GM23338 (cell line): ENCODE measurements at regions not wholly inside any gene's neighbourhood (a gene's known extent, or its start where the extent isn't known, plus 50 kb on each side); places are given as distances from the start of the nearest gene placed in this dataset.

Source experiments
- ATAC-seq: fragments of 200-7000 bp; cut with Tn5 transposase; 3 replicates; pipeline ENCODE4 v1.9.1; 2020
- DNase-seq: peaks from one replicate; pipeline ENCODE4 v3.0.0-alpha.2; 2015; ENCODE audit warnings: low spot score
- H2AFZ ChIP-seq: fragments of 200-600 bp; sonication (generic); 2 replicates; pipeline ENCODE4 v1.8.0; 2016; ENCODE audit warnings: antibody characterized with exemption, mild to moderate bottlenecking, moderate library complexity
- H3F3A ChIP-seq: fragments of 200-600 bp; sonication (generic); replicated peaks from 2 replicates; pipeline ENCODE4 v1.8.0; 2017; ENCODE audit warnings: antibody characterized with exemption, mixed run types, low read depth
- H3K27ac ChIP-seq: fragments of 200-600 bp; sonication (generic); 2 replicates; pipeline ENCODE4 v1.6.1; 2016; ENCODE audit warnings: low read depth
- H3K27me3 ChIP-seq: fragments of 200-600 bp; sonication (generic); 2 replicates; pipeline ENCODE4 v1.8.0; 2016; ENCODE audit warnings: mild to moderate bottlenecking, mixed run types, moderate library complexity; ENCODE audit not compliant: insufficient read depth
- H3K36me3 ChIP-seq: fragments of 200-600 bp; sonication (generic); 2 replicates; pipeline ENCODE4 v1.8.0; 2016; ENCODE audit warnings: mild to moderate bottlenecking; ENCODE audit not compliant: insufficient read depth
- H3K4me1 ChIP-seq: fragments of 200-600 bp; sonication (generic); 2 replicates; pipeline ENCODE4 v1.8.0; 2016; ENCODE audit warnings: mild to moderate bottlenecking, moderate library complexity; ENCODE audit not compliant: insufficient read depth
- H3K4me2 ChIP-seq: fragments of 200-600 bp; sonication (generic); 2 replicates; pipeline ENCODE4 v1.7.1; 2017; ENCODE audit warnings: mixed run types
- H3K4me3 ChIP-seq: fragments of 200-600 bp; sonication (generic); 2 replicates; pipeline ENCODE4 v1.6.1; 2016; ENCODE audit warnings: mixed run types
- H3K79me2 ChIP-seq: fragments of 200-600 bp; sonication (generic); replicated peaks from 2 replicates; pipeline ENCODE4 v1.8.0; 2017; ENCODE audit warnings: mild to moderate bottlenecking; ENCODE audit not compliant: insufficient read depth
- H3K9me2 ChIP-seq: fragments of 200-600 bp; sonication (generic); 2 replicates; pipeline ENCODE4 v1.8.0; 2017; ENCODE audit not compliant: insufficient read depth
- H4K20me1 ChIP-seq: fragments of 200-600 bp; sonication (generic); replicated peaks from 2 replicates; pipeline ENCODE4 v1.8.0; 2017; ENCODE audit warnings: mild to moderate bottlenecking; ENCODE audit not compliant: insufficient read depth
- H3K27ac Mint-ChIP-seq: 2 replicates; pipeline ENCODE4 v1.8.0; 2020; ENCODE audit warnings: inconsistent platforms, mild to moderate bottlenecking, moderate library complexity, mixed read lengths
- H3K27me3 Mint-ChIP-seq: 3 replicates; pipeline ENCODE4 v1.8.0; 2022; ENCODE audit warnings: low read depth, mild to moderate bottlenecking, moderate library complexity, mixed read lengths, inconsistent platforms; ENCODE audit not compliant: insufficient read depth, poor library complexity
- H3K36me3 Mint-ChIP-seq: 3 replicates; pipeline ENCODE4 v1.8.0; 2021; ENCODE audit warnings: low read depth, mild to moderate bottlenecking, inconsistent platforms, moderate library complexity, mixed read lengths
- H3K4me1 Mint-ChIP-seq: 3 replicates; pipeline ENCODE4 v1.8.0; 2020; ENCODE audit warnings: mild to moderate bottlenecking, inconsistent platforms, mixed read lengths
- H3K4me3 Mint-ChIP-seq: 3 replicates; pipeline ENCODE4 v1.8.0; 2021; ENCODE audit warnings: moderate library complexity, mild to moderate bottlenecking, inconsistent platforms, mixed read lengths
- H3K9me3 Mint-ChIP-seq: 3 replicates; pipeline ENCODE4 v1.8.0; 2020; ENCODE audit warnings: moderate library complexity, mild to moderate bottlenecking, inconsistent platforms, mixed read lengths
- CREB1 ChIP-seq: fragments of 250-450 bp; sonication (Bioruptor Pico); IDR thresholded peaks from 2 replicates; pipeline ENCODE4 v1.5.0; 2020; ENCODE audit warnings: low read depth, mild to moderate bottlenecking, moderate library complexity
- CTCF ChIP-seq, 2 experiments: fragments of 200-600 bp in 1 of 2; sonication (generic) in 1 of 2; conservative IDR thresholded peaks; 2 replicates each; pipeline versions ENCODE4 v1.5.1 to v1.6.1; 2016 to 2017; ENCODE audit warnings: antibody characterized with exemption in 2 of 2, low read depth in 2 of 2, mild to moderate bottlenecking in 2 of 2, moderate library complexity in 1 of 2
- ETS1 ChIP-seq: IDR thresholded peaks from 2 replicates; pipeline ENCODE4 v1.6.1; 2016; ENCODE audit warnings: antibody characterized with exemption
- EZH2 ChIP-seq: fragments of 200-600 bp; sonication (generic); IDR thresholded peaks from one replicate; pipeline ENCODE4 v1.8.0; 2017; ENCODE audit warnings: antibody characterized with exemption, mild to moderate bottlenecking, low read depth; ENCODE audit not compliant: unreplicated experiment
- EZH2phosphoT487 ChIP-seq: fragments of 200-600 bp; sonication (generic); IDR thresholded peaks from one replicate; pipeline ENCODE4 v1.8.1; 2018; ENCODE audit warnings: antibody characterized with exemption; ENCODE audit not compliant: unreplicated experiment
- JUNB ChIP-seq: IDR thresholded peaks from one replicate; pipeline ENCODE4 v1.6.1; 2016; ENCODE audit warnings: antibody characterized with exemption; ENCODE audit not compliant: unreplicated experiment
- NANOG ChIP-seq: IDR thresholded peaks from 2 replicates; pipeline ENCODE4 v1.6.1; 2016; ENCODE audit warnings: antibody characterized with exemption, borderline replicate concordance
- POLR2AphosphoS5 ChIP-seq: IDR thresholded peaks from 2 replicates; pipeline ENCODE4 v1.6.1; 2016; ENCODE audit warnings: antibody characterized with exemption, low read depth
- REST ChIP-seq: IDR thresholded peaks from one replicate; pipeline ENCODE4 v1.6.1; 2018; ENCODE audit warnings: antibody characterized with exemption; ENCODE audit not compliant: unreplicated experiment
- STAT1 ChIP-seq: IDR thresholded peaks from one replicate; pipeline ENCODE4 v1.6.1; 2016; ENCODE audit warnings: antibody characterized with exemption; ENCODE audit not compliant: unreplicated experiment
- ZNF114 ChIP-seq: fragments of 250-450 bp; sonication (Bioruptor Pico); IDR thresholded peaks from 2 replicates; pipeline ENCODE4 v1.5.0; 2020; ENCODE audit warnings: mild to moderate bottlenecking, moderate library complexity
- ZNF331 ChIP-seq: fragments of 250-450 bp; sonication (Bioruptor Pico); IDR thresholded peaks from 2 replicates; pipeline ENCODE4 v1.5.0; 2020; ENCODE audit warnings: low read depth, mild to moderate bottlenecking, moderate library complexity
- ZNF462 ChIP-seq: fragments of 250-450 bp; sonication (Bioruptor Pico); IDR thresholded peaks from 2 replicates; pipeline ENCODE4 v1.5.0; 2020; ENCODE audit warnings: mild to moderate bottlenecking, moderate library complexity

GRCh38 chr5:167867281-167867680 is 424.2 kb upstream of the WWC1 start:
- Histone ChIP-seq H3K36me3 (no peaks in the 10 kb centered on the region), H3K9me2 (no peaks in the 10 kb centered on the region), H3K4me1 (no peaks in the 10 kb centered on the region), H3F3A (no peaks in the 10 kb centered on the region), H3K27ac (no peak overlapping the region), H3K4me2 (no peak overlapping the region), H4K20me1 (no peaks in the 10 kb centered on the region), H2AFZ (no peak overlapping the region), H3K79me2 (no peaks in the 10 kb centered on the region), H3K4me3 (no peak overlapping the region), H3K27me3 (no peaks in the 10 kb centered on the region)
- Mint-ChIP-seq H3K9me3 (no peaks in the 10 kb centered on the region), H3K27ac (no peak overlapping the region), H3K27me3 (no peaks in the 10 kb centered on the region), H3K4me3 (no peak overlapping the region), H3K4me1 (no peaks in the 10 kb centered on the region), H3K36me3 (no peaks in the 10 kb centered on the region)
- DNase-seq, result no peak
- no peak for TF ChIP-seq CREB1 (CRISPR knock-in tag)
- no peak for TF ChIP-seq POLR2AphosphoS5
- TF ChIP-seq ETS1, result no peak
- TF ChIP-seq JUNB, result no peak
- TF ChIP-seq ZNF114 (CRISPR knock-in tag), result no peak
- no peak for TF ChIP-seq STAT1
- TF ChIP-seq CTCF (conservative IDR thresholded peaks at IDR 0.05; ENCODE audit: low read depth in 2 of 2), result no peak
- TF ChIP-seq REST, result no peak
- TF ChIP-seq EZH2phosphoT487, result no peak
- no peak for TF ChIP-seq EZH2
- no peak for TF ChIP-seq ZNF331 (CRISPR knock-in tag)
- no peak for TF ChIP-seq ZNF462 (CRISPR knock-in tag)
- TF ChIP-seq NANOG, result no peak
- ATAC-seq, result no peak
